RWPE2 (cell line): ENCODE measurements at regions not wholly inside any gene's neighbourhood (a gene's known extent, or its start where the extent isn't known, plus 50 kb on each side); places are given as distances from the start of the nearest gene placed in this dataset.

Experiments used
- ATAC-seq: fragments of 200-7000 bp; cut with Tn5 transposase; 3 replicates; pipeline ENCODE4 v1.9.1; 2021; ENCODE audit warnings: low read depth
- DNase-seq: peaks from one replicate; pipeline ENCODE4 v3.0.0-alpha.2; 2020; ENCODE audit warnings: low spot score
- H3K27ac ChIP-seq: fragments of 450-650 bp; 2 replicates; pipeline ENCODE4 v1.5.1; 2017; ENCODE audit warnings: mild to moderate bottlenecking; ENCODE audit not compliant: poor library complexity, severe bottlenecking
- H3K27me3 ChIP-seq: fragments of 250-450 bp; sonication (Bioruptor Pico); 2 replicates; pipeline ENCODE4 v1.5.1; 2021; ENCODE audit warnings: mild to moderate bottlenecking, moderate library complexity; ENCODE audit not compliant: insufficient read depth, poor library complexity, severe bottlenecking
- H3K36me3 ChIP-seq: fragments of 250-450 bp; sonication (Bioruptor Pico); 2 replicates; pipeline ENCODE4 v1.5.1; 2020; ENCODE audit warnings: low read depth, mild to moderate bottlenecking, moderate library complexity
- H3K4me1 ChIP-seq: fragments of 250-450 bp; sonication (Bioruptor Pico); 2 replicates; pipeline ENCODE4 v1.5.1; 2021; ENCODE audit warnings: mild to moderate bottlenecking, moderate library complexity; ENCODE audit not compliant: insufficient read depth, poor library complexity, severe bottlenecking
- H3K4me3 ChIP-seq: fragments of 250-450 bp; sonication (Bioruptor Pico); 2 replicates; pipeline ENCODE4 v1.5.1; 2021; ENCODE audit warnings: mild to moderate bottlenecking, moderate library complexity; ENCODE audit not compliant: severe bottlenecking
- H3K9me3 ChIP-seq: fragments of 250-450 bp; sonication (Bioruptor Pico); 2 replicates; pipeline ENCODE4 v1.5.1; 2021; ENCODE audit warnings: mild to moderate bottlenecking, moderate library complexity; ENCODE audit not compliant: severe bottlenecking
- CTCF ChIP-seq: fragments of 450-650 bp; IDR thresholded peaks from one replicate; pipeline ENCODE4 v1.5.1; 2017; ENCODE audit warnings: mild to moderate bottlenecking, moderate library complexity; ENCODE audit not compliant: poor library complexity, severe bottlenecking

- Histone ChIP-seq H3K27ac (peak overlapping the region; percentile 13), H3K4me3 (no peak overlapping the region), H3K36me3 (0 out of 2 replicates have a peak, but pooled peaks cover 3% of the 10 kb centered on the region), H3K9me3 (no peaks in the 10 kb centered on the region), H3K4me1 (peaks cover 11% of the 10 kb centered on the region), H3K27me3 (no peaks in the 10 kb centered on the region)
- no peak for DNase-seq
- TF ChIP-seq CTCF, result no peak
- peak; percentile 65 for ATAC-seq
Measured at GRCh38 chr11:23123753-23124152, 263.5 kb upstream of the CCDC179 start.

GRCh38 chr11:23124249-23124648 is 264.0 kb upstream of the CCDC179 start:
- Histone ChIP-seq H3K4me1 (peaks cover 11% of the 10 kb centered on the region), H3K27ac (peak overlapping the region; percentile 13), H3K36me3 (0 out of 2 replicates have a peak, but pooled peaks cover 3% of the 10 kb centered on the region), H3K27me3 (no peaks in the 10 kb centered on the region), H3K4me3 (no peak overlapping the region), H3K9me3 (no peaks in the 10 kb centered on the region)
- no peak for DNase-seq
- no peak for ATAC-seq
- TF ChIP-seq CTCF, result no peak

- no peak for DNase-seq
Measured at GRCh38 chr11:23124996-23125395, 264.7 kb upstream of the CCDC179 start.

DNA sequence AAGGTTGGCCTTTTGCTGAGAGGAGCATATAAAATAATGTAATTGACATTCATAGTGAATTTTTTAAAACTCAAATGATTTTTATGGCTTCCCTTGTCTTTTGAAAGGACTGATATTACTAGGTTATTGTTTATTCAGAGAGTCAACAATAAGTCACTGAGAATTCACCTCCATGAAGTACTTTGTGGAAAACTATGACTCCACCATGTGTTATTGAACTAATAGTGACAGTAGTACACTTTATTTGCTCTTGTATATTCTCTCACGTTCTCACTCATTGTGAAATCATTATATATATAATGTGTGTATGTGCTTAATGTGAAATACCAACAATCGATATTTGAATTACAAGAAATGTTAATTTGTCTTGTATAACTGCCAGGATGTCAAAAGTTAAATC is 267.4 kb upstream of the CCDC179 start:
- Histone ChIP-seq H3K27me3 (no peaks in the 10 kb centered on the region), H3K36me3 (0 out of 2 replicates have a peak, but pooled peaks cover 3% of the 10 kb centered on the region), H3K27ac (no peak overlapping the region), H3K9me3 (no peaks in the 10 kb centered on the region), H3K4me1 (peaks cover 11% of the 10 kb centered on the region), H3K4me3 (no peak overlapping the region)
- DNase-seq (no peak), ATAC-seq (no peak)
- no peak for TF ChIP-seq CTCF

More at GRCh38 chr11:23124996-23125395, 264.7 kb upstream of the CCDC179 start:
- no peak for TF ChIP-seq CTCF
- 0 out of 2 replicates have a peak, but pooled peaks cover 3% of the 10 kb centered on the region for H3K36me3 ChIP-seq
- no peaks in the 10 kb centered on the region for H3K27me3 ChIP-seq
- H3K4me1 ChIP-seq, result peaks cover 11% of the 10 kb centered on the region
- no peaks in the 10 kb centered on the region for H3K9me3 ChIP-seq
- H3K4me3 ChIP-seq, result no peak overlapping the region
- H3K27ac ChIP-seq, result no peak overlapping the region
- ATAC-seq, result no peak

DNA sequence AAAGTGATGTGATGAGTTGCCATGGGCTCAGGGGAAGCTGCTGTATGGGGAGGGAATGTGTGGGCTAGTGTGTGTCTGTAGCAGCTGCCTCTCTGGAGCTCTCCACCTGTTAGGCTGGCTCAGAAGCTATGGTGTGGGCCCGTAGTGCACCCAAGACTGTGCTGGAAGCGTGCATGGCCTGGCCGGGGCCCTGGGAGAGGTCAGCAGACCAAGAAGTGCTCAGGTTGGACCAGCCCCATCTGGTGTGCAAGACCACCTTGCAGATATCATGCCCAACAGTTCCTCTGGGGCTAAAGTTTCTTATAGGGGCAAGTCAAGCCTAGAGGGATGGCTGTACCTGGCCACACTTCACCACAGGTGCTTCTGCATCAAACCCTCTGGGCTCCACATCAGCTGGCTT is 274.4 kb upstream of the CCDC179 start:
- ATAC-seq (no peak), DNase-seq (no peak)
- Histone ChIP-seq H3K4me1 (no peaks in the 10 kb centered on the region), H3K27ac (no peak overlapping the region), H3K4me3 (no peak overlapping the region), H3K36me3 (no peaks in the 10 kb centered on the region), H3K9me3 (no peaks in the 10 kb centered on the region), H3K27me3 (no peaks in the 10 kb centered on the region)
- TF ChIP-seq CTCF, result no peak
